ENCODE measurements at regions not wholly inside any gene's neighbourhood (a gene's known extent, or its start where the extent isn't known, plus 50 kb on each side); places are given as distances from the start of the nearest gene placed in this dataset.

DNA sequence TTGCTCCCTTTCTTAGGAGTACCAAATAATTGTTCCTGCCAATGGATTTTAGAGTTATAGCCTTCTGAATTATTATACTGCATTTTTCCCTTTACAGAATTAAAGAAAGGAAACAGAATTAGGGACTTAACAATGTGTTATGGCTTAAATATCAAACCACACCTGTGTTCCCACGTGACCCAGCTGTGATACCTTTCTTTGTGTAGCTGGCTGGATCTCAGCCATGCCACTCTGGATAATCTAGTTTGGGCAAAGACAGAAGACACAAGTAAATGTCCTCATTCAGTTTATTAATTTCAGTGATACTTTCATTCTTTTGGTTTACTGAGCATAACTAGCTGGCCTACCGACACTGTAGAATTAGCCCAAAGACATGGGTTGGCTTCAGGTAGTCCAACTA, 417.2 kb upstream of the ADAMTS16 start:
- TF ChIP-seq GATA3 (IDR thresholded peaks at IDR 0.05; ENCODE audit: low read depth, low read length) (no peak), GATA2 (IDR thresholded peaks at IDR 0.05; ENCODE audit: low read depth, low read length) (no peak)
